IMR-90 (cell line): ENCODE measurements at regions not wholly inside any gene's neighbourhood (a gene's known extent, or its start where the extent isn't known, plus 50 kb on each side); places are given as distances from the start of the nearest gene placed in this dataset.

Experiments used
- ATAC-seq: fragments of 200-7000 bp; cut with Tn5 transposase; 2 replicates; pipeline ENCODE4 v1.9.1; 2020; ENCODE audit warnings: low read depth, mild to moderate bottlenecking, moderate library complexity
- BruUV-seq: library from RNA; stranded (reverse); fragments of 400-500 nt; replicated peaks from 2 replicates; lab custom pipeline; 2021; lab: Mats Ljungman, UMichigan
- CTCF ChIA-PET: fragments of 300-600 bp; formaldehyde crosslinking; extraction: SDS; loops from one replicate; lab custom pipeline; 2021; ENCODE audit warnings: antibody characterized with exemption; lab: Yijun Ruan, JAX
- POLR2A ChIA-PET: fragments of 300-600 bp; sonication (Branson Sonifier 250); formaldehyde crosslinking; loops from one replicate; lab custom pipeline; 2022; ENCODE audit warnings: antibody characterized with exemption; ENCODE audit not compliant: unreplicated experiment; lab: Charles Lee
- DNase-seq: peaks from one replicate; pipeline ENCODE4 v3.0.0; 2013
- H2AFZ ChIP-seq: replicated peaks from 2 replicates; pipeline ENCODE3; 2013; ENCODE audit warnings: low read length, mild to moderate bottlenecking; ENCODE audit not compliant: poor library complexity
- H2AK5ac ChIP-seq: 2 replicates; pipeline ENCODE4 v1.6.1; 2013; ENCODE audit warnings: low read depth, low read length, inconsistent platforms
- H2AK9ac ChIP-seq: replicated peaks from 2 replicates; pipeline ENCODE3; 2013; ENCODE audit warnings: mild to moderate bottlenecking, low read depth, low read length, moderate library complexity; ENCODE audit not compliant: poor library complexity
- H2BK120ac ChIP-seq: 2 replicates; pipeline ENCODE4 v1.6.1; 2013; ENCODE audit warnings: low read depth, low read length, inconsistent platforms
- H2BK15ac ChIP-seq: 3 replicates; pipeline ENCODE4 v1.6.1; 2013; ENCODE audit warnings: low read depth, low read length, inconsistent platforms
- H2BK20ac ChIP-seq: 2 replicates; pipeline ENCODE4 v1.6.1; 2013; ENCODE audit warnings: low read depth, mild to moderate bottlenecking, inconsistent platforms, low read length, moderate library complexity
- H2BK5ac ChIP-seq: 2 replicates; pipeline ENCODE4 v1.6.1; 2013; ENCODE audit warnings: mild to moderate bottlenecking, low read depth, low read length, inconsistent platforms; ENCODE audit not compliant: poor library complexity, severe bottlenecking
- H3K14ac ChIP-seq: replicated peaks from 2 replicates; pipeline ENCODE4 v1.6.1; 2013; ENCODE audit warnings: low read depth, low read length, inconsistent platforms
- H3K18ac ChIP-seq: 2 replicates; pipeline ENCODE4 v1.6.1; 2013; ENCODE audit warnings: low read depth, low read length, control low read depth
- H3K23ac ChIP-seq: 2 replicates; pipeline ENCODE4 v1.6.1; 2013; ENCODE audit warnings: low read depth, low read length, inconsistent platforms
- H3K27ac ChIP-seq: 2 replicates; pipeline ENCODE4 v1.5.1; 2013; ENCODE audit warnings: mild to moderate bottlenecking, control low read depth, low read length; ENCODE audit not compliant: insufficient read depth
- H3K27me3 ChIP-seq: 2 replicates; pipeline ENCODE4 v1.6.1; 2013; ENCODE audit warnings: low read length; ENCODE audit not compliant: control insufficient read depth, insufficient read depth
- H3K36me3 ChIP-seq: 2 replicates; pipeline ENCODE4 v1.6.1; 2013; ENCODE audit warnings: low read length, mixed read lengths; ENCODE audit not compliant: control insufficient read depth, insufficient read depth
- H3K4ac ChIP-seq: 2 replicates; pipeline ENCODE4 v1.6.1; 2013; ENCODE audit warnings: low read depth, low read length, inconsistent platforms
- H3K4me1 ChIP-seq: 2 replicates; pipeline ENCODE4 v1.6.1; 2013; ENCODE audit warnings: low read length, mixed read lengths; ENCODE audit not compliant: control insufficient read depth, insufficient read depth
- H3K4me2 ChIP-seq: 2 replicates; pipeline ENCODE4 v1.6.1; 2013; ENCODE audit warnings: low read depth, mild to moderate bottlenecking, control low read depth, low read length, moderate library complexity
- H3K4me3 ChIP-seq: 2 replicates; pipeline ENCODE4 v1.5.1; 2013; ENCODE audit warnings: low read depth, mild to moderate bottlenecking, control low read depth, low read length, moderate library complexity; ENCODE audit not compliant: insufficient read depth
- H3K56ac ChIP-seq: 2 replicates; pipeline ENCODE4 v1.6.1; 2013; ENCODE audit warnings: low read length, inconsistent platforms; ENCODE audit not compliant: insufficient read depth; ENCODE audit errors: extremely low read depth
- H3K79me1 ChIP-seq, 2 experiments: 2 replicates each; pipeline ENCODE4 v1.6.1; 2013; ENCODE audit warnings: low read length in 2 of 2, inconsistent platforms in 1 of 2, low read depth in 1 of 2
- H3K9ac ChIP-seq: 2 replicates; pipeline ENCODE4 v1.6.1; 2013; ENCODE audit warnings: low read depth, low read length, control low read depth
- H3K9me1 ChIP-seq: 2 replicates; pipeline ENCODE4 v1.6.1; 2013; ENCODE audit warnings: low read length, inconsistent platforms; ENCODE audit not compliant: insufficient read depth
- H3K9me3 ChIP-seq: 2 replicates; pipeline ENCODE4 v1.6.1; 2013; ENCODE audit warnings: low read length; ENCODE audit not compliant: control insufficient read depth, insufficient read depth
- H4K20me1 ChIP-seq: 2 replicates; pipeline ENCODE4 v1.6.1; 2013; ENCODE audit warnings: low read length, inconsistent platforms; ENCODE audit not compliant: insufficient read depth
- H4K5ac ChIP-seq: 2 replicates; pipeline ENCODE4 v1.6.1; 2013; ENCODE audit warnings: mild to moderate bottlenecking, low read depth, low read length, control low read depth
- H4K8ac ChIP-seq, 2 experiments: 2 replicates each; pipeline ENCODE4 v1.6.1; 2013; ENCODE audit warnings: low read depth in 2 of 2, low read length in 2 of 2, control low read depth in 1 of 2, inconsistent platforms in 1 of 2
- H4K91ac ChIP-seq: 2 replicates; pipeline ENCODE4 v1.6.1; 2013; ENCODE audit warnings: low read depth, low read length, inconsistent platforms; ENCODE audit not compliant: insufficient read depth
- BHLHE40 ChIP-seq: fragments of 150-350 bp; IDR thresholded peaks from 2 replicates; pipeline ENCODE4 v1.6.1; 2016; ENCODE audit warnings: mild to moderate bottlenecking, low read depth, low read length
- CHD1 ChIP-seq: IDR thresholded peaks from 2 replicates; pipeline ENCODE4 v1.6.1; 2012; ENCODE audit warnings: low read depth, low read length, improper control_type of control experiment
- FOS ChIP-seq: fragments of 150-350 bp; IDR thresholded peaks from 2 replicates; pipeline ENCODE4 v1.6.1; 2016; ENCODE audit warnings: low read depth, low read length
- MAFK ChIP-seq: IDR thresholded peaks from 2 replicates; pipeline ENCODE4 v1.6.1; 2012; ENCODE audit warnings: low read depth, low read length, improper control_type of control experiment
- POLR2A ChIP-seq: IDR thresholded peaks from 2 replicates; pipeline ENCODE4 v1.6.1; 2012; ENCODE audit warnings: mild to moderate bottlenecking, low read depth, low read length
- RCOR1 ChIP-seq: IDR thresholded peaks from 2 replicates; pipeline ENCODE4 v1.6.1; 2012; ENCODE audit warnings: mild to moderate bottlenecking, low read length, improper control_type of control experiment; ENCODE audit not compliant: insufficient replicate concordance
- WGBS, 2 experiments: methylation state at CpG; one replicate each; pipeline versions ENCODE4 v1.1.5 to v1.1.7; 2013; ENCODE audit warnings: missing lambda C conversion rate in 2 of 2; ENCODE audit not compliant: insufficient read length in 1 of 2; ENCODE audit errors: extremely low coverage in 2 of 2; 5-methylcytosine and 5-hydroxymethylcytosine counted together
- dilution Hi-C: fragments of 300-500 bp; cut with HindIII; formaldehyde crosslinking; loops from one replicate; pipeline ENCODE4 v1.14.3; 2018; ENCODE audit warnings: low sequenced_read_pairs; ENCODE audit not compliant: unreplicated experiment
- in situ Hi-C: fragments of 300-500 bp; cut with MboI; formaldehyde crosslinking; loops from 3 replicates; pipeline ENCODE4 v1.14.3; 2019; ENCODE audit warnings: low sequenced_read_pairs, inconsistent platforms, mixed read lengths
- intact Hi-C: fragments of 100-400 bp; cut with micrococcal nuclease; formaldehyde crosslinking; loops from 2 replicates; pipeline ENCODE4 v1.10.0; 2022

DNA sequence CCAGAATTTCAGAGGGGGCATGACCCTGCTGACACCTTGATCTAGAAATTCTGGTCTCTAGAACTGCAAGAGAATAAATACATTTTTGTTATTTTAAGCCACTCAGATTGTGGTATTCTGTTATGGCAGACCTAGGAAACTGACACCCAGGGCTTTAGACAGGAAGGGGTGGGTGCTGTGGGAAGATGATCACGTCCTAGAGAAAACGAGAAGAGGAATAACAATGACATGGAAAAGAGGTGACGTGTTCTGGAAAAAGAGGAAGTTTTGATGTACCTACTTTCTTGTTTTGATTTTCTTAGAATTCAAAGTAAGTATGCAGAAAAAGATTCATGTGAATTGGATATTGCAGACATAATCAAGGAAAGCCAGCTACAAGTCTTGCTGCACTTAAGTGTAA is 232.9 kb upstream of the RUNX1 start:
- Histone ChIP-seq H2BK5ac (no peak overlapping the region), H3K9me1 (no peaks in the 10 kb centered on the region), H4K91ac (no peak overlapping the region), H3K9me3 (0 out of 2 replicates have a peak, but pooled peaks cover under 1% of the 10 kb centered on the region), H2BK15ac (no peak overlapping the region), H2BK120ac (no peak overlapping the region), H3K18ac (no peak overlapping the region), H4K8ac (no peak overlapping the region), H3K4me2 (no peak overlapping the region), H2AK5ac (no peak overlapping the region), H3K4ac (no peak overlapping the region), H4K20me1 (no peaks in the 10 kb centered on the region), H3K4me1 (no peaks in the 10 kb centered on the region), H3K27ac (no peak overlapping the region), H3K56ac (no peak overlapping the region), H2BK20ac (no peak overlapping the region), H3K36me3 (no peaks in the 10 kb centered on the region), H3K23ac (no peak overlapping the region), H2AK9ac (no peak overlapping the region), H3K4me3 (no peak overlapping the region), H3K27me3 (no peaks in the 10 kb centered on the region), H3K9ac (no peak overlapping the region), H3K79me1 (no peaks in the 10 kb centered on the region), H3K14ac (no peak overlapping the region), H2AFZ (no peak overlapping the region), H4K5ac (no peak overlapping the region)
- dilution Hi-C loops: no loop called here
- DNase-seq: no peak
- ChIA-PET CTCF (interaction anchor here (0.6 kb wide), 1 partner anchor 67 kb away, joined by 3 read pairs; no protein-coding TSS in a partner anchor), POLR2A (no interaction called here)
- TF ChIP-seq POLR2A (no peak), RCOR1 (no peak), BHLHE40 (no peak), CHD1 (no peak), FOS (no peak), MAFK (no peak)
- in situ Hi-C loops: no loop called here
- WGBS, 2 experiments: 89% methylated on average over 3 of the region's 3 CpGs; no CpG with 5 or more reads in 1 of the 2 experiments
- BruUV-seq: no TSS peak
- intact Hi-C loops: no loop called here
- no peak for ATAC-seq
